ENCODE measurements at regions not wholly inside any gene's neighbourhood (a gene's known extent, or its start where the extent isn't known, plus 50 kb on each side); places are given as distances from the start of the nearest gene placed in this dataset.
"Not testable (repeated sequence)": the region's sequence is repeated elsewhere in the genome, so short reads cannot be mapped to it uniquely, and the experiment has no call there.

DNA sequence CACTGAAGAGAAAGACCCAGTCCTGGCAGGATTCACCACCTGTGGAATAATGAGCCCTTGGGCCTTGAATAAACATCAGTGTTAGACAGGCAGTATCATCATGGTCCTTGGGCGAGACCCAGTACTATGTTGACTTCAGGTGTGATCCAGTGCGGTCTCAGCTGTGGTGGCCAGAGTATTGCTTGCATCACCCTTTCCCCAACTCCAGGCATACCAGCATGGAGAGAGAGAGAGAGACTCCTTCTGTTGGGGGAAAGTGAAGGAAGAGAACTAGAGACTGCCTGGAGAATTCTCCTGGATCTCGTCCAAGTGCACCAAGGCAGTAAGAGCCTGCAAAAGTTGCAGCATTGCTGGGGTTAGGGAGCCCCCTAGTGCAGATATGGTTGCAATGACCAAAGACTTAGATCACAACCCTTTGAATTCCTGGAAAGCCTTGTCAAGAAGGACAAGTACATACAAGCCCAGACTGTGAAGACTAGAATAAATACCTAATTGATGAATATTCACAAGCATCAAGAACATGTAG, 61.1 kb upstream of the VAMP7 start:
- DNase-seq (ENCODE audit: low spot score): peak; percentile 43

DNA sequence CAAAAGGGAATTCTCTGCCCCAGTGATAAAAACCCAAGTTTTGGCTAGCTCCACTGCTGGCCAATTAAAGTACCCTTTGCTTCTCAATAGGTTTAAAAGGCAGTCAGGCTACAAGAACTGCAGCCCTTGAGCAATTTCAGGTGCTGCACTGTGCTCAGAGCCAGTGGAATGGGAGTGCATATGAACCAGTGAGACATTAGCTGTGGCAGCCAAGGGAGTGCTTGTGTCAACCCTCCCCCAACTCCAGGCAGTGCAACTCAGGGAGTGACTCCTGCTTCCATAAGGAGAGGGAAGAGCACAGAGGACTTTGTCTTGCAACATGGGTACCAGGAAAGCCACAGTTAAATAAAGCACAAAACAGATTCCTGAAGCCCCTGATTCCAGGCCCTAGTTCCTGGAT, 61.6 kb upstream of the VAMP7 start:
- DNase-seq (ENCODE audit: low spot score): no peak

DNA sequence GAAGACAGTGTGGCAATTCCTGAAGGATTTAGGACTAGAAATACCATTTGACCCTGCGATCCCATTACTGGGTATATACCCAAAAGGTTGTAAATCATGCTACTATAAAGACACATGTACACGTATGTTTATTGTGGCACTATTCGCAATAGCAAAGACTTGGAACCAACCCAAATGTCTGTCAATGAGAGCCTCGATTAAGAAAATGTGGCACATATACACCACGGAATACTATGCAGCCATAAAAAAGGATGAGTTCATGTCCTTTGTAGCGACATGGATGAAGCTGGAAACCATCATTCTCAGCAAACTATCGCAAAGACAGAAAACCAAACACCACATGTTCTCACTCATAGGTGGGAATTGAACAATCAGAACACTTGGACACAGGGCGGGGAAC, 66.8 kb upstream of the VAMP7 start:
- DNase-seq (ENCODE audit: low spot score): not testable (repeated sequence)

DNA sequence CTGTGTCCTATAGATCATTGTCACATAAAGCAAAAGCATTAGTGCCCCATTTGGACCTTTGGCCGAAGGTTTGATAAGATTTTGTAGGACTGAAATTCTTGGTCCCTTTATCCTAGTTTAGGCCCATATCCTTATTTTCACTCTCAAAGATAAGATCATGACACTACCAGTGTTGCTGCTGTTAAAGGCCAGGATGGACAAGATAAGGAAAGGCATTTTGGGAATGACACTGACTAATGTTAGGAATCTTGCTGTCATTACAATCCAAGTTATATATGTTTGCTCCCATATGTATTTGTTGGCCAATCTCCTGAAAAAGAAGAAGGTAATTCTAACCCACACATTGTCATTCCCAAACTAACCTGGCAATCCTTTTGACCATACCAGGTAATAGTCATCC, 101.3 kb upstream of the VAMP7 start:
- no peak for DNase-seq (ENCODE audit: low spot score)

DNA sequence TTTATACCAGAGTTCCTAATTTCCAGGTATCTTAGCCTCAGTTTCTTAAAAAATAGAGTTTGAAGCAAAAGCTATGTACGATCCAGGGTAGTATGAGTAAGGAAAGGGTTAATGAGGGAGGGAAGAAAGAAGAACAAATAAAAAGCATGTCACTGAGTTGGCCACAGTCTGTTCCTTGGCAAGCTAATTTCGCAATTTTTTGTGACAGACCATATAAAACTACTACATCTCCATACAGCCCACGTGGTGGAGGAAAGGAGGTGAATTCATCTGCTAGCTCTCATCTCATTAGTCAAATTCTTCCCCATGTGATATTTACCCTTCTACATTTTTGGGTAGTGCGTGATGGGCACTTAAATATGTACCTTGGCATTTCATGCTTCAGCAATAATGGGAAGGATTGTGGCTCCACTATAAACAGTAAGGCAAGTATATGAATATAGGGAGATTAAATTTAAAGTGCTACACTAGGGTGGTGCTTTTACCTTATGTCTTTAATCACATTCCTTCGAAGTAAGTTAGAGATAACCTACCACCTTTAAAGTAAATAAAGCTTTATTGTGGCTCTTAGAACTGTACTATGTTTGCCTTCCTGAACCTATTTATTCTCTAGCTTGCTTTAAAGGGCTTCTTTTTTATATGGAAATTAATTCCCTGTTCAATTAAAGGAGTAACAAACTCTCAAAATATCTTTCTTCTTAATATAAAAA, 102.1 kb upstream of the VAMP7 start:
- DNase-seq (ENCODE audit: low spot score): no peak

DNA sequence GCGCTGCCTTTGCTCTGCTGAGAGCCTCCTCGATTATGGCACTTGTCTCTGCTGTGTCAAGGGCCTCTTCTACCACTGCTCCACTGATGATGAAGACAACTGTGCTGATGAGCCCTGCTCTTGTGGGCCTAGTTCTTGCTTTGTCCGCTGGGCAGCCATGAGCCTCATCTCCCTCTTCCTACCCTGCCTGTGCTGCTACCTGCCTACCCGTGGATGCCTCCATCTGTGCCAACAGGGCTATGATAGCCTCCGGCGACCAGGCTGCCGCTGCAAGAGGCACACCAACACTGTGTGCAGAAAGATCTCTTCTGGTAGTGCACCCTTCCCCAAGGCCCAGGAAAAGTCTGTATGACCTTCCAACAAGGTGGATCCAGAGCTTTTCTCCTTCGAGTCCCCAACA, 106.8 kb upstream of the VAMP7 start:
- DNase-seq (ENCODE audit: low spot score): no peak

DNA sequence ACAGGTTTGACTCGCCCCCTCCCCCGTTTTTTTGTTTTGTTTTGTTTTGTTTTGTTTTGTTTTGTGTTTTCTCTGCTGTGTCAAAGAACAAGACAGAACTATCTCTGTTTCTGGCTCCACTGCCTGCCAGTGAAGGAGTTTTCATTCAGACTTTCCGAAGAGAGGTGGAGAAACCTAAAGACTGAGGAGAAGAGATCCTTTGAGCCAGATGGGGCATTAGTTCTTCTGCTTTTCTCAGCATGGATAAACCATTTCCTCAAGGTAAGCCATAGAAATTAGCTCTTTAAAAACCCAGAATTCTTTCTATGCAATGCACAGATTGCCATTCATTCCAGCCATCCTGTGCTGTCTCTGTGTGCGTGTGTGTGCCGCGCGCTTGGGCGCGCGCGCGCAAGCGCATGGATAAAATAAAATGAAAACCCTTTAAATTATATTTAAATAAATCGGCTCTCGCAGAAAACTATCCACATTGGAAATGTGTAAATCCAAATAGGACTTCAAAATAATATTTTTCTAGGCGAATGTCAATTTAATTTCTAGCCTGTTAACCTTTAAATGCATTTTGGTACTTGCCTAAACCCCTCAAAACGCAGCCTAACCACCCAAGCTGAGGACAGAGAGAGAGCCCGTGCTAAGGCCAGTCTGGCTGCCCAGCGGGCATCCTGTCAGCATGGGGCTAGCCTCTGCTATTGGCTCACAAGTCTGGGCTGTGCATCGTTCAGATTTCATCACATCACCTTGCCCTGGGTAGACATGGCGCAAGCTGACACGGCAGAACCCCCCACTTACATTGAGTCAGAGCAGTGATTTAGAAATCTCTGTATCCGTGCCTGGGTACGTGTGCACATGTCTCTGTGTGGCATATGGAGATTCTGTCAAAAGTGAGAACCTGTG, 113.0 kb upstream of the VAMP7 start:
- DNase-seq (ENCODE audit: low spot score): peak; percentile 16

DNA sequence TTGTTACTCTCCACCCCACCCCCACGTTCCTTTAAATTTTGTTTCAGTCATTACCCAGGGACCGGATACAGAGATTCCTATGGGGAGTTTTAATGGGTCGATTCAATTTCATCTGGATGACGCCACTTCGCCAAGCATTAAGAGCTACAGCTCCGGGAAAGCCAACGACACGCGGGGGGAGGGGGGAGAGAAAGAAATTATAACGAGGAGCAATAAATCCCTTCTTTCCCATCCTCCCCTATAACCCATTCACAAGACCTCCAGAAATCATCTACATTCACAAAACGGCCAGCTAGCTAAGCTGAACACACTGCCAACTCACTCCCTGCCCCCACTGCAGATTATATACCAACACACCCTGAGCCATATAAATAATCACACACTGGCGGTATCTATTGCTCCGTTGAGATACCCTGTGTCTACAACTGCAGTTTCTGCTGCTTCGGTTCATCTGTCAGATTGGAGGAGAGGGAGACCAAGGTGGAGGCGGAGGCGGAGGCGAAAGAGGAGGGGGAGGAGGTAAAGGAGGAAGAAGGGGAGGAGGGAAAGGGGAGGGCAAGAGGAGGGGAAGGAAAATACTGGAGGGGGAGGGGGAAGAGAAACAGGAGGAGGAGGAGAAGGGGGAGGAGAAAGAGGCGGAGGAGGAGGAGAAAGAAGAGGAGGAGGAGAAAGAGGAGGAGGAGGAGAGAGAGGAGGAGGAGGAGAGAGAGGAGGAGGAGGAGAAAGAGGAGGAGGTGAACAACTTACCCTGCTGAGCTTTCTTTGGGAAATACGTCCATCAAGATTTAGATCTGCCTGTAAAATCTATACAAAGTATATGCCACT, 113.9 kb upstream of the VAMP7 start:
- peak; percentile 50 for DNase-seq (ENCODE audit: low spot score)

DNA sequence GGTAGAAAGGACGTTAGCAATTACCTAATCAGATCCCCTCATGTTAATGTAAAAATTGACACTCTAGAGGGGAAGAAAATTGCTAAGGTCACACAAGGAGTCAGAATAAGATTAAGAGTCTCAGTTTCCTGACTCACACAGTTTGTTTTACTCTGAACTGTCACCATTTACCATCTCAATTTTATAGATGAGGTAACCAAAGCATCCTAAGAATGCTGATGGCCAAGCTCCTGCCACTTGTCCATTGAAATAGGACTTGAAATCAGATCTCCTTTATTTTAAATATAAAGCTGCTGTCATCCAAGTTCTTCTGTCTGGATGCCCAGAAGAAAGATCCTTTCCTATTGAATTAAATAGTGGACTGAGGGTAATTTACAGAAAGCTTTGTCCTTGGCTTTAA, 114.8 kb upstream of the VAMP7 start:
- no peak for DNase-seq (ENCODE audit: low spot score)

DNA sequence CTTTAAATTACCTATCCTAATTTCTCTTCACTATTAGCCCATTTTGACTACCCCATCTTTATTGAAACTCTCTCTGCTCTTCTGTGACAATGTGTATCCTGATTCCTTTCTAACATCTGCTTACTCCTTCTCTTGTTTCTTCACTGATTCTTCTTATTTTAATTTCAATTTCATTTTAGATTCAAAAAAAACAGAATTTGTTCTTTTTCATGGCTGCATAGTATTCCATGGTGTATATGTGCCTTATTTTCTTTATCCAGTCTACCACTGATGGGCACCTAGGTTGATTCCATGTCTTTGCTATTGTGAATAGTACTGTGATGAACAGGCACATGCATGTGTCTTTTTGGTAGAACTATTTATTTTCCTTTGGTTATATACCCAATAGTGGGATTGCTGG, 120.0 kb upstream of the VAMP7 start:
- no peak for DNase-seq (ENCODE audit: low spot score)

DNA sequence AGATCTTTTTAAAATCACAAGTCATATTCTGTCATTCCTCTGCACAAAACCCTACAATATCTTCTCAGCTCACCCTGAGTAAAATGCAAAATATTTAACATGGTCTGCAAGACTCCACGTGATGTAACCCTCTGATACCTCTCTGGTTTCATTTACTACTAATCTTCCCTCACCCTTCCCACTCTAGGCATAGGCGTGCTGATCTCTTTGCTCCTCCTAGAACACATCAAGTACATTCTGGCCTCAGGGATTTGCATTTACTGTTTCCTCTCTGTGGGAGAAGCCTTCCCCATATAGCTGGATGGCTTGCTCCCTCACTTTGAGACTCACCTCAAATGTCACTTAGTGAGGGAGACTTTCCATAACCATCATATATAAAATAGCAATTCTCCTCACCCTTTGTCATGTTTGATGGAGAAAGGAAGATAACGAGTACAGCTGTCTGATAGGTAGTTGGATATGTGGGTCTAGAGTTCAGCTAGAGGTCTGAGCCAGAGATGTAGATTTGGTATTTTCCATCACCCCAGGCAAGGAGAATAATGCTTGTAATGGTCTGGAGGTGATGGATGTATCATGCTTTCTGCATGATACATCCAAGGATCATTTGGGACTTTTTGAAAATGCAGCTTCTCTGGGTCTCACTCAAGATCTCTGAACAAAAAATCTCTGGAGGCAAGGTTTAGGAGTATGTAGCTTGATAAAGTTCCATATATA, 123.9 kb upstream of the VAMP7 start:
- DNase-seq (ENCODE audit: low spot score): no peak

DNA sequence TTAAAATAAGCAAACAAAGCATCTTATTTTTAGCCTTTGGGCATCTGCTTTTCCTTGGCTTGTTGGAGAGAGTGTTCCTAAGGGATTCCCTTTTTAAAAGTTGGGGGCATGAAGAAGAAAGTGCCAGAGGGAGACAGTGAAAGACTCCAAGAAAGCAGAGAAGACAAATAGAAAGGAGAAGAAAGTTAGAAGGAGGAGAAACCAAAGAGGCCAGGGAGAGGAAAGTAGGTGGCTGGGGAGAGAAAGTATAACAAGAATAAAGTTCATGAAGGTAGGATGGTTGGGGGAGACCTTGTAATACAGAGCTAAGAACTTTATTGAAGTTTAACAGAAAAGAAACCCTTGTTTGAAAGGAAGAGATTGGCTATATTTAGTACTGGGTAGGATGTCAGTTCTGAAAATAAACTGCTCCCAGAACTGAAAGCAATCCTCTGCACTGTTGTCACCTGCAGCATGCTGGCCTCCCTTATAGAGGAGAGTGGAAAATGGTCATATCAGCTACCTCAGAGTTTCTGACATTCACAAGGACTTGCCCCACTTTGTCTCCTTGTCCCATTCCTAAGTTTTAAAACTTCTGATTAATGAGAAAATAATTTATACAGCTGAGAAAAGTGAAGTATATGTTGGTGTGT, 125.3 kb upstream of the VAMP7 start:
- no peak for DNase-seq (ENCODE audit: low spot score)

DNA sequence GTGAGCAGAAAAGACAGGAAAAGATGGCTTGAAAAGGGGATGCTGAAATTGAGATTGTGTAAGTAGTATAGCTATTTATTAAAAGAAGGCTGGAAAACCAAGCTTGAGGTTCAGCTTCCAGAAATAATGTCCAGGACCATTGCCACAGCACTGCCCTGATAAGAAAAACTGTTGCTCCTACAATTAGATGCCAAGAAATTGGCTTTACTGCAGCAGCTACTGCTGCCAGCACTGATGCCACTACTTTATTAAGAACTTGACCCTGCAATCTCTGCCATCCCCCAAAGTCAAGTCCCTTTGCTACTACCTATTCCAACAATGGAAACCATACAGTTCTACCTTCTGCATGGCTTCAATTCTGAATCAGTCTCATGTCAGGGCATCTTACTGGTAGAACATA, 130.0 kb upstream of the VAMP7 start:
- no peak for DNase-seq (ENCODE audit: low spot score)

DNA sequence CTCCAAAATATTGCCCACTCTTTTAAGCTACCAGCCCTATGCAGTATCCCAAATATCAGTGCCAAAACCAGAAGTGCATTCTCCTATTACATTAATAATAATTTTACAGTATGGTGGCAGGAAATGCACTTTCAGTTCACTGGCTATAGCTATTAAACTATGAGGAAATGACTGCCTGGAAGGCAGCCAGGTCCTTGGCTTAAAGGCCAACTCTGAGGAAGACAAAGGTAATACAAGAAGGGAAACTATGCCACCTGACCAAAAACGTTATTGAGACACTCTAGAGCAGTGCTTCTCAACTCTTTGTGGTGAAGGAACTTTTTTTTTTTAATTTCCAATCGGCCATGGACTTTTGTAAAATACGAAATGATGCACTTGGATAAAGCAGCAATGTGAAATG, 133.6 kb upstream of the VAMP7 start:
- DNase-seq (ENCODE audit: low spot score): no peak

DNA sequence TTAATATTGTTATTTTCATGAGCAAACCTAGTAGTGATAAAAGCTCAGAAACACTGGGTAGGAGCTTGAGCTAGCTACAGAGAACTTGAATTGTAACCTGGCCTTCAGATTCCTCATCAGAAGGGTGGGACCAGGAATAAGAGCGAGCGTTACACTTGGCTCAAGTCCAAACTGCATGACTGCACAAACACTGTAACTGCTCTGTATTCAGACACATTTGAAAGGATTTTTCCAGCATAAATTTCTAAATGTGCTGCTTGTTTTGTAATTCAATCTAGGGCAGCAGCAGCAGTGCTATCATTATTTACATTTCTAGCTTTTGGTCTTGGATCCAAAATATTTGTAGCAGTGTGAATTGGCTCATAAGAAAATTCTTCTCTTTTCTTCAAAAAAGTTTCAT, 133.0 kb upstream of the TMLHE start:
- DNase-seq (ENCODE audit: low spot score): no peak

DNA sequence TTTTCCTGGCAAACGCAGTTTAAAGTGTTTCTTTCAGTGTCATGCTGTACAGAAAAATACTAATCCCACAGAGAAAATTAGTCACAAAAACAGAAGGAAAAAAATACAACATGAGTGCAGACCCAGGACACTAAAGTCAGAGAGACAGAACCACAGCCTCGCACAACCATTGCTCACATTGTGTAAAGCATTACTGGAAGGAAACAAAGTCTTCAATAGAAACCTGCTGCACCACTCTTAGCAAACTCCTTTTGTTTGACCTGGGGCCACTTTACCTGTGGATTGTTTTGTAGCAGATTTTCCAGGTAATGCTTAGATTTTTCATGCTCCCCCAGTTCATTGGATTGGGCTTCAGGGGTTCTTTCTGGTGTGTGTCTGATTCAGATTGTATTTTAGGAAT, 131.8 kb upstream of the TMLHE start:
- no peak for DNase-seq (ENCODE audit: low spot score)

DNA sequence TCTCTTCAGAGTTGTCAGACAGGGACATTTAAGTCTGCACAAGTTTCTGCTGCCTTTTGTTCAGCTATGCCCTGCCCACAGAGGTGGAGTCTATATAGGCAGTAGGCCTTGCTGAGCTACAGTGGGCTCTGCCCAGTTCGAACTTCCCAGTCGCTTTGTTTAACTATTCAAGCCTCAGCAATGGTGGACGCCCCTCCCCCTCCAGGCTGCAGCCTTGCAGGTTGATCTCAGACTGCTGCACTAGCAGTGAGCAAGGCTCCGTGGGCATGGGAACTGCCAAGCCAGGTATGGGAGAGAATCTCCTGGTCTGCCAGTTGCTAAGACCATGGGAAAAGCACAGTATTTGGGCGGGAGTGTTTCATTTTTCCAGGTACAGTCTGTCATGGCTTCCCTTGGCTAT, 115.6 kb upstream of the TMLHE start:
- DNase-seq (ENCODE audit: low spot score): not testable (repeated sequence)

DNA sequence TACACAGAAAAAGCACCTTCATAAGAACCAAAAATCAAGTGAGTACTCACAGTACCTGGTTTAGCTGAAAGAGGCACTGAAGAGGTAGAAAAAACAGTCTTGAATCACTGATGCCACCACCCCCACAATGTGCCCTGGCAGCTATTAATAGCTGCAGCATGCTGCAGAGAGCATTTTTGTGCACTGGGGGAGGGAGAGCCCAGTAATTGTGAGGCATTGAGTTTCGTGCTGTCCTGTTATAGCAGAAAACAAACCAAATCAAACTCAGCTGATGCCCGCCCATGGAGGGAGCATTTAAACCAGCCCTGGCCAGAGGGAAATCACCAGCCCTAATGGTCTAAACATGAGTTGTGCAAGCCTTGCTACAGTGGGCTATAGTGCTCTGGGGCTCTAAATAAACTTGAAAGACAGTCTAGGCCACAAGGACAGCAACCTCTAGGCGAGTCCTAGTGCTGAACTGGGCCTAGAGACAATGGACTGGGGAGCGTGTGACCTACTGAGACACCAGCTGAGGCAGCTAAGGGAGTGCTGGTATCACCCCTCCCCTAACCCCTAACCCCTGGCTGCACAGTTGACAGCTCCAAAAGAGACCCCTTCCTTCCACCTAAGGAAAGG, 106.3 kb upstream of the TMLHE start:
- DNase-seq (ENCODE audit: low spot score): peak; percentile 41

DNA sequence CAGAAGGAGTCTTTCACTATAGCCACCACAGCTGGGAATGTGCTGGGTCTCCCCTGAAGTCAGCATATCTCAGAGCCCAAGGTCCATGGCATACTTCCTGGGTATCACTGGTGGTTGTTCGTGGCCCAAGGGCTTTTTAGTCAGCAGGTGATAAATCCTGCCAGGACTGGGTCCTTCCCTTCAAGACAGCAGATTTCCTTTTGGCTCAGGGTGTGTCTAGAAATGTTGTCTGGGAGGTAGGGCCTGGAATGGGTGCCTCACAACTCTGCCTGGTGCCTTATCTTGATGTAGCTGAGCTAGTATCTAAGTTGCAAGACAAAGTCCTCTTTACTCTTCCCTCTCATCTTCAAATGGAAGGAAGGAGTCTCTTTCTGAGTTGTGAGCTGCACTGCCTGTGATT, 102.4 kb upstream of the TMLHE start:
- DNase-seq (ENCODE audit: low spot score): no peak

DNA sequence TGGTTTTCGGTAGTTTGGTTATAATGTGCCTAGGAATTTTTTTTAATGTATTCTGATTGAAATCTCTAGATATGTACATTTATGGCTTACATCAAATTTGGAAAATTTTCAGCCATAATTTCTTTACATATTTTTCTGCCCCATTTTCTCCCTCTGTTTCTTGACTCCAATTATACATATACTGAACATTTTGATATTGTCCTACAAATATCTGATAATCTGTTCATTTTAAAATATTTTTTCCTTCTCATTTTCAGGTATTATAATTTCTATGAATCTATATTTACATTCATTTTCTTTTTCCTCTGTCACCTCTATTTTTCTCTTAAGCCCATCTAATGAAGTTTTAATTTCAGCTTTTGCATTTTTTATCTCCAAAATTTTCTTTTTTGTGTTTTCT, 82.7 kb upstream of the TMLHE start:
- no peak for DNase-seq (ENCODE audit: low spot score)

DNA sequence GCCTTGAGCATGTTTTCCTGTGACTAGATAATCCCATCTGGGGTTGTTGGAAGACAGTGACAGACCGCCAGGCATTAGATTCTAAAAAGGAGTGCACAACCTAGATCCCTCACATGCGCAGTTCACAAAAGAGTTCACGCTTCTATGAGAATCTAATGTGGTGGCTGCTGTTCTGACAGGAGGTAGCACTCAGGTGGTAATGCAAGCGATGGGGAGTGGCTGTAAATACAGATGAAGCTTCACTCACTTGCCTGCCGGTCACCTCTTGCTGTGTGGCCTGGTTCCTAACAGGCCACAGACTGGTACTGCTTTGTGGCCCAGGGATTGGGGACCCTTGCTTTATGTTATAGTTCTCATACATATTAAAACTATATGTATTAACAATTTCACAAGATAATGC, 81.9 kb upstream of the TMLHE start:
- no peak for DNase-seq (ENCODE audit: low spot score)

Data from putamen (tissue), 1 donor.